Activated T-helper 1 cell treated with anti-CD3 and anti-CD28 coated beads, Interleukin-12 subunit alpha, Interleukin-12 subunit beta, Interleukin-2, Interleukin-4 antibody, amounts not matched to agents 30 ng/mL and 10 ng/mL and 1 ng/mL, durations not matched to agents 14 hours and 24 hours and 36 hours (primary cell): ENCODE measurements at regions not wholly inside any gene's neighbourhood (a gene's known extent, or its start where the extent isn't known, plus 50 kb on each side); places are given as distances from the start of the nearest gene placed in this dataset.

ENCODE experiments used
- DNase-seq: peaks from one replicate; pipeline ENCODE4 v3.0.0; 2021; ENCODE audit warnings: low spot score
- H3K27ac Mint-ChIP-seq: one replicate; pipeline ENCODE4 v1.8.0; 2021; ENCODE audit warnings: mild to moderate bottlenecking, mixed read lengths
- H3K27me3 Mint-ChIP-seq: one replicate; pipeline ENCODE4 v1.8.0; 2022; ENCODE audit warnings: mild to moderate bottlenecking, moderate library complexity, mixed read lengths; ENCODE audit not compliant: insufficient read depth
- H3K36me3 Mint-ChIP-seq: one replicate; pipeline ENCODE4 v1.8.0; 2021; ENCODE audit warnings: low read depth, mixed read lengths
- H3K4me1 Mint-ChIP-seq: one replicate; pipeline ENCODE4 v1.8.0; 2021; ENCODE audit warnings: low read depth, mixed read lengths
- H3K4me3 Mint-ChIP-seq: one replicate; pipeline ENCODE4 v1.8.0; 2021; ENCODE audit warnings: mild to moderate bottlenecking, moderate library complexity, mixed read lengths
- H3K9me3 Mint-ChIP-seq: one replicate; pipeline ENCODE4 v1.8.0; 2021; ENCODE audit warnings: mixed read lengths
- intact Hi-C: fragments of 100-400 bp; cut with micrococcal nuclease; formaldehyde crosslinking; loops from one replicate; pipeline ENCODE4 v1.15.1; 2024

DNA sequence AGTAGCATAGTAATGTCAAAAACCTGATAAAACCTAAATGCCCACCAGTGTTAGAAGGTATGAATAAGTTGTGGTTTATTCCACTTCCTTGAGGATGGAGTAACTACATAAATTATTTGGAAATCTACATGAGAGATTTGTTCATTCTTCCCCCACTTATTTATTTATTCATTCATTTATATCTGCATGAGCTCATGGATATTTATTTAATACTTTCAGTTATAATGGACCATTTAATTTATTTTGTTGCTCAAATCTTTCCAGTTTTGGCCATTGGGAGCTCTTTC is 223.8 kb upstream of the S1PR3 start:
- H3K36me3 Mint-ChIP-seq = no peaks in the 10 kb centered on the region
- H3K27ac Mint-ChIP-seq = no peak overlapping the region
- no peaks in the 10 kb centered on the region for H3K9me3 Mint-ChIP-seq
- intact Hi-C loops = no loop called here
- H3K27me3 Mint-ChIP-seq = peaks cover 12% of the 10 kb centered on the region
- no peak for DNase-seq
- H3K4me3 Mint-ChIP-seq = no peak overlapping the region
- no peaks in the 10 kb centered on the region for H3K4me1 Mint-ChIP-seq

DNA sequence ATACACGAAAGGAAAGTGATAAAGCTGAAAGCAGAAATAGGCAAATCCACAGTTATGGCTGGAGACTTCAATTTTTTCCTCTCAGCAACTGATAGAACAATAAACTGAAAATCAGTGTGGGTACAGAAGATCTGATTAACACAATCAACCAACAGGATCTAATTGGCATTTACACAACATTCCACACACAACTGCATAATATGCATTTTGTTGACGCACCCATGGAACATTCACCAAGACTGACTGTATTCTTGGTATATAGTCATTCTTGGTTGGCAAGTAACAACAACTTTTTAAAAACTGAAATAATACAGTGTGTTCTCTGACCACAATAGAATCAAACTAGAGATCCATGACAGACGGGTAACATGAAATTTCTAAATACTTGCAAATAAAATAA is 218.7 kb upstream of the S1PR3 start:
- no peaks in the 10 kb centered on the region for H3K9me3 Mint-ChIP-seq
- no peak overlapping the region for H3K4me3 Mint-ChIP-seq
- H3K36me3 Mint-ChIP-seq = no peaks in the 10 kb centered on the region
- H3K27ac Mint-ChIP-seq = no peak overlapping the region
- peaks cover 19% of the 10 kb centered on the region for H3K27me3 Mint-ChIP-seq
- no peaks in the 10 kb centered on the region for H3K4me1 Mint-ChIP-seq
- DNase-seq = no peak
- intact Hi-C loops = no loop called here

DNA sequence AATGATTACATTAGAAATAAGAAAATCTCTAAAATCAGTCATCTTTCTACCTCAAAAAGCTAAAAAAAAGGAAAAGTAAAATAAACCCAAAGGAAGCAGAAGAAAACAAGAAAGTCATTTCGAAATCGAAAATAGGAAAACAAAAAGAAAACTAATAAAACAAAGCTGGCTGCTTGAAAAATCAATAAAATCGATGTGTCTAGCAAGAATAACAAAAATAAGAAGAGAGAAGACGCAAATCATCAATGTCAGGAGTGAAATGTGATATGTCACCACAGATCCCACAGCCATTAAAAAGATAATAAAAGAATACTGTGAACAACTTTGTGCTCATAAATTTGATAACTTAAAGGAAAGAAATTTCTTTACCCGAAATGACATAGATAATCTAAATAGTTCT is 218.1 kb upstream of the S1PR3 start:
- H3K4me1 Mint-ChIP-seq = no peaks in the 10 kb centered on the region
- H3K27me3 Mint-ChIP-seq = peaks cover 19% of the 10 kb centered on the region
- H3K4me3 Mint-ChIP-seq = no peak overlapping the region
- intact Hi-C loops = no loop called here
- H3K9me3 Mint-ChIP-seq = no peaks in the 10 kb centered on the region
- no peak overlapping the region for H3K27ac Mint-ChIP-seq
- no peaks in the 10 kb centered on the region for H3K36me3 Mint-ChIP-seq
- no peak for DNase-seq

DNA sequence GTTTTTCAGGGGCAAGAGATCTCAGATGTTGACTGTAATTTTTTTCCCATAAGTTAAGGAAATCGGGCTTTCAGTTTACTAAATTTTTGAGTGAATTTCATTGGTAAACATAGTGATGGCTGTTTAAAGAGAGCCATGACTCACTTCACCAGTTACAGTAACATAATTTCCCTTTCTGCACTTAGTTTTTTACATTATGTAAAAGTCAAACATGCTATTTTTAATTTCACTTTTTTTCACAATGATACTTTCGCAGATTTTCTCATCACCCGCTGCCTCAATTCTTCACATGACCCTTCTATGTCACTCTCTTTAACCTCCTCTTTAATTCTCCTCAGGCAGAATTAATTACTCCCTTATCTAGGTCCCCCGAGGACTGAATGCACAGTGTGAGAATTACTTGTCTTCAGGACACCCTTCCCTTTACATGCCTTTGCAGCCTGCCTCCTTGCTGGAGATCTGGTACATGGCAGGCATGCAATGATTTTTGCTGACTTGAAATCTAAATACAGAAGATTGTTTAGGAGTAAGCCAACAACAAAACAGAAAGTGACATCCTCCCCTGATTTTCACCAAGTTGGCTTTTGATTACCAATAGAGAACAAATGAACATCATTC is 217.5 kb upstream of the S1PR3 start:
- H3K9me3 Mint-ChIP-seq = no peaks in the 10 kb centered on the region
- H3K27me3 Mint-ChIP-seq = peaks cover 19% of the 10 kb centered on the region
- H3K4me3 Mint-ChIP-seq = no peak overlapping the region
- intact Hi-C loops = no loop called here
- H3K36me3 Mint-ChIP-seq = no peaks in the 10 kb centered on the region
- DNase-seq = no peak
- H3K4me1 Mint-ChIP-seq = no peaks in the 10 kb centered on the region
- H3K27ac Mint-ChIP-seq = no peak overlapping the region

DNA sequence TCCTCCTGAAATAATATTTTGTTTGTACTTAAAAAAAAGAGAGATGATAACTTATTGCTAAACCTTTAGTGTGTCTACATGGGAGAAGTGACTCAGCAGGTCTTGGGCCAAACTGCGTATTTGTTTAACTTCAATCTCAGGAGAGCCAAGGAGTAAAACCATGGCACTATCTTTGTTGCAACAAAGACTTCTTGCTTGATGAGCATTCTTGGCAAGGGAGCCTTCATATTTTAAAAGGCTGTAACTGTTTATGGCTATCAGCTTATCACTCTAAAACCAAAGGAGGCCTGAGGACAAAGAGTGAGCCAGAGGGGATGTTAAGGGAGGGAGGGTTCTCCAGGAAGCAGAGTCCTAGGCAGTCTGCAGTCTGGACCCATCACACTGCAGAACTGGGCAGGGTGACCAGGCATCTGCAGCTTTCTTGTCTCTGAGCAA is 216.2 kb upstream of the S1PR3 start:
- H3K4me1 Mint-ChIP-seq = no peaks in the 10 kb centered on the region
- H3K9me3 Mint-ChIP-seq = no peaks in the 10 kb centered on the region
- no peak for DNase-seq
- H3K4me3 Mint-ChIP-seq = no peak overlapping the region
- intact Hi-C loops = no loop called here
- H3K36me3 Mint-ChIP-seq = no peaks in the 10 kb centered on the region
- H3K27me3 Mint-ChIP-seq = peaks cover 19% of the 10 kb centered on the region
- no peak overlapping the region for H3K27ac Mint-ChIP-seq

DNA sequence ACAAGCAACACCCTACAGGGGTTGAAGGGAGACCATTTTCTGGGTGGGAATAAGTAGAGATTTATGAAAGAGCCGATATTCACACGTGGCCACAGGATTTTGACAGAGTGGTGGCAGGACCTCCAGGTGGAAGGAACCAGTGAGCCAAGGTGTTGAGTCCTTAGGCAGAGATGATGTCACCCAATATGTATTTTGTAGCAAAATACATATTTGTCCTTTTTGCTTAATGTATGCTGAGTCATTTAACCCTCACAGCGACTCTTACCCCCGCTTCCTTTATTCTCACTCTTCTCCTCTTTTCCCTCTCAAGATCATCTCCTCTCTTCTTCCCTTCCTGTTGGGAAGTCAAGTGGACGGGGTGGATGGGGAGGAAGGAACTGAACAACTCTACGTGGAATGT is 215.7 kb upstream of the S1PR3 start:
- H3K4me1 Mint-ChIP-seq = no peaks in the 10 kb centered on the region

DNA sequence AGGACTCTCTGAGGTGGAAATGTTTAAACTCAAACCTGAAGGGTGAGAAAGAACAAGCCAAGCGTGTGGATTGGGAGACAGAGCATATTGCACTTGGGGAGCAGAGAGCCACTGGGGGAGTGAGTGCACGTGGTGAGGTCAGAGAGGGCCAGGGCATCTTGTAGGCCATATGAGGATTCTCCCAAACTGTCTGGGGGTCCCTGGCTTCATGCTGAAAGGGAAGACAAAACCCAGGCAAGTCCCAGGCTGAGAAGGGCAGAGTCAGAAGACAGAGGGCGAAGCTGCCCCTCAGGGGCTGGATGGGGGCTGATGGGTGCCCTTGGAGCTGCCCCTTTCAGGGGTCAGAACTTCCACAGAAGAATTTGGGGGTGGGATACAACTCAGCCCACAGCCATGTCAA is 215.3 kb upstream of the S1PR3 start:
- no peak overlapping the region for H3K4me3 Mint-ChIP-seq
- H3K9me3 Mint-ChIP-seq = no peaks in the 10 kb centered on the region
- intact Hi-C loops = no loop called here
- no peak for DNase-seq
- H3K36me3 Mint-ChIP-seq = no peaks in the 10 kb centered on the region
- H3K27me3 Mint-ChIP-seq = peaks cover 20% of the 10 kb centered on the region
- no peaks in the 10 kb centered on the region for H3K4me1 Mint-ChIP-seq
- H3K27ac Mint-ChIP-seq = no peak overlapping the region

More for the DNA sequence above, 215.7 kb upstream of the S1PR3 start:
- no peak for DNase-seq
- no peaks in the 10 kb centered on the region for H3K36me3 Mint-ChIP-seq
- peaks cover 19% of the 10 kb centered on the region for H3K27me3 Mint-ChIP-seq
- intact Hi-C loops = no loop called here
- no peak overlapping the region for H3K4me3 Mint-ChIP-seq
- H3K9me3 Mint-ChIP-seq = no peaks in the 10 kb centered on the region
- no peak overlapping the region for H3K27ac Mint-ChIP-seq

DNA sequence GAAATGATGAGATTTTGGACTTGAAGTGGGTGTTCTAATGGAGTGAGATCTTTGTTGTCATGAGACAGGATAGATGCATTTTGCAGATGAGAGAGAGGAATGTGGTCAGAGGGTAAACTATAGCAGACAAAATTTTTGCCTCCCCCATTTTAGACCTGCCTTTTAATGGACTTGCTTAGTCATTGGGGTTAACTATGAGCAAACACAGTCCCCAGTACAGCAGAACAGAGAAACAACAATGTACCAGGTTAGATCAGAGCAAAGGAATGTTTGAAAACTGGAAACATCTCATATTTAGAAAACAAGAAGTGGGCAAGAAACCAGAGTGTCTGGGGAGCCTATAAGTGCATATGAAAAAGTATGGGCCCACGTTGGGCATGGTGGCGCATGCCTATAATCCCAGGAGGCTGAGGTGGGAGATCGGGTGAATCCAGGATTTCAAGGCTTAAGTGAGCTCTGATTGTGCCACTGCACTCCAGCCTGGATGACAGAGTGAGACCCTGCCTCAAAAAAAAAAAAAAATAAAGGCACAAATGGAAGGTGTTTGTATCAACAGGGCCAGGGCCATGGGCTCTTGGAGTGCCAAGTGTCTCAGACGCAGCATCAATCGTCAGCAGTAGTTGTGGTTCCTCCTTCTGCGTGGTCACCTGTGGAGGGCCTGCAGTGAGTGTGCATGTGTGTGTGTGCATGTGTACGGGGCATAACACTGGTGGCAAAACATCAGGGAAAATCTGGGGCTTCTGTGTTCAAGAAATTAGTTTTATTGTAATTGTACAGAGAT is 214.4 kb upstream of the S1PR3 start:
- no peaks in the 10 kb centered on the region for H3K4me1 Mint-ChIP-seq
- H3K9me3 Mint-ChIP-seq = no peaks in the 10 kb centered on the region
- no peak overlapping the region for H3K4me3 Mint-ChIP-seq
- H3K36me3 Mint-ChIP-seq = no peaks in the 10 kb centered on the region
- intact Hi-C loops = no loop called here
- DNase-seq = no peak
- H3K27me3 Mint-ChIP-seq = peaks cover 21% of the 10 kb centered on the region
- H3K27ac Mint-ChIP-seq = no peak overlapping the region

DNA sequence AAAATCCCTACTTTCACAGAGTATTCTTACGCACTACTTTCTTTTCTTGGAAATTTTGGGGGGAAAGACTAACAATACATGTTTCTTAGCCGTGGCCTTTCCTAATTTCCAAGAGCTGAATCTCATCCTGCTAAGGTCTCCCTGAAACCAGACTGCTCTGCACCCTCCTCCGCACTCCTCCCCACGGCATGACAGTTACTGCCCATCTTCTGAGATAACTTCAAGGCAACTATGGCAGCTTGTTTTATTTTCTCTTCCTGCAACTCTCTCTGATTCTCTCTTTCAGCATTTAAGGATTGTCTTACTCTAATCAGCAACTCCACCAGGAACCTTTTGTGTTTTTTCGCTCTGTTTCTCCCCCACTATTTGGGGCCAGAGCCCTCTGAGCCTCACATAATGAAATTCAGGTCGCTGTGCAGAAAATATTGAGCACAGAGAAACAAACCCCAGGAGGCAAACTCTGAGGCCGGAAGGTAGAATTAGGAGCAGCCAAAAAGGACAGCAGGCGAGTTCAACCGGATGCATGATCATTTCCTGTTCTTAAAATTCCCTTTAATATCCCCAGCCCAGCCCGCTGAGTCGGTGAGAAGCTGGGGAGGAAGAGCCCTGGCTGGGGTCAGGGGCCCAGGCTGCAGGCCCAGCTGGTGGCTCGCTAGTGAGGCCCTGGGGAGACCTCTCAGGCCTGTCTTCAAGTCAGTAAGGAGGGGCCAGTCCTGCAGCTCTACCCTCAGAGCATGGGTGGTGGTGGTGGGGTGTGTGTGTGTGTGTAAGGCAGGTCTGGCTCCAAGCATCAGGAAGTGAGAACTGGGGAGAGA is 213.6 kb upstream of the S1PR3 start:
- intact Hi-C loops = no loop called here
- Mint-ChIP-seq H3K36me3 (no peaks in the 10 kb centered on the region), H3K27ac (no peak overlapping the region), H3K4me3 (no peak overlapping the region), H3K27me3 (peaks cover 13% of the 10 kb centered on the region), H3K9me3 (no peaks in the 10 kb centered on the region), H3K4me1 (no peaks in the 10 kb centered on the region)
- DNase-seq = no peak

DNA sequence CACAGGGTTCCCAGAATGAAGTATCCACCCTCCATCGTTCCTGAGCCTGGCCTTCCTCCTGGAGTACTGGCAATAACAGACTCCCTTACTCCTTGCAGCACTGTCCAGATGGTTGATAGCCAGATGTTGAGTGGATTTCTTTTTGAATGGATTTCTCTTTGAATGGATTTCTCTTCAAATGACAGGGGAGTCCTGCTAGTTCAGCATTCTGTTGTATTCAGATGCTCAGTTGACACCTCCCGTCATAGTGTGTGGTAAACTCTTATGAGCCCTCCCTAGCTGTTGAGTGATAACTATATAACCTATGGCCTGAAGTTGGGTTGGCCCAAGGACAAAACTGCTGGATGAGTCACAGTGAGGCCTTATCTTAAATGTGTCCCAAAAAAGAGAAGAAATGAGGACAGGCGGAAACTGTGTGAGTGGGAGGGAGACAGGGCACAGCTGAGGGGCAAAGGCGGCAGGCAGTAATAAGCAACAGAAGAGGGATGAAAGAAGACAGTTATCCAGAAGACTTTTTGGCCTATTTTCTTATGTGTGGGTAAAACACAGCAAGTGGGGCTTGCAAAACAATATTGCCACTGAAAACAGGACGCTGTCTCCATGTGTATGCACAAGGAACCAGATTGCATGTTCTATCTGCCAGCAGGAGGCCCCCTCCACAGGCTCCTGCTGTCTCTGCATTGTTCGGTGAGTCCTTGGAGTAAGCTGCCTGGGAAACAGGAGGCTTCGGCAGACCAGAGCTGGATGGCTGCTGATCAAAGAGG is 209.5 kb upstream of the S1PR3 start:
- Mint-ChIP-seq H3K36me3 (no peaks in the 10 kb centered on the region), H3K27me3 (peaks cover 3% of the 10 kb centered on the region), H3K27ac (no peak overlapping the region), H3K4me1 (no peaks in the 10 kb centered on the region), H3K9me3 (no peaks in the 10 kb centered on the region), H3K4me3 (no peak overlapping the region)
- no peak for DNase-seq
- intact Hi-C loops = no loop called here

DNA sequence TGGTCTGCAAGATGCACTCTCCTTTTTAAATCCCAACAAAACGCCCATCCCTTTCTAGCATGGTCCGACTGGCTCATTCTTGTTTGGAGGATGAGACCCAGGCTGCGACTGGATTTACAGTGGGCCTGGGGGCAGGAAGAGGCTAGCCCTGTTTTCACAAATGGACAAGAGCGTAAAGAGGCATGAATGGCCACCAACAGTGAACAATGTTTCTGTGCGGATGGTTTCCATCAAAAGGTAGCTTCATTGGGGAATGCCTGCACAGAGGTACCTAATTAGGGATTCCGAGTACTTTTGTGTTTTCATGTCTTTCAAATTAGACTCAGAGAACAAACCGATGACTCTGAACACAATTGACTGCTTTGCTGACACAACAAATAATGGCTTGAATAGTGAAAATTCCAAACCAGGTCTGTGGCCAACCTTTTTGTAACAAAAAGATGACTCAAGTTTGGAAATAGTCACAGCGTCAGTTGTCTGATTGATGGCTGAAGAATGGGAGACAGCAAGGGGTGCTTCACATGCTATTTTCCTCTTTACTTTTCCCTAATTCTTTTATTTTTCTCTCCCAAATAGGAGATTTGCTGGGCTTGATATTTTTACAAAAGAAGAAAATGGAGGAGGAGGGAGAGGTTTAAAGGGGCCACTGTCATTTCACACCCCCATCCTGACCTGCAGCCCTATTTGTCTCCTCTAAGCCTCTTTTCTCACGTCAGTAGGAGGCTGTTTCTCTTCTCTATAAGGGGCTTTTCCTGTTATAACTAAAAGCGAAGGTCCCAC is 208.1 kb upstream of the S1PR3 start:
- Mint-ChIP-seq H3K9me3 (no peaks in the 10 kb centered on the region), H3K36me3 (no peaks in the 10 kb centered on the region), H3K4me3 (no peak overlapping the region), H3K27ac (no peak overlapping the region), H3K27me3 (peaks cover 3% of the 10 kb centered on the region), H3K4me1 (no peaks in the 10 kb centered on the region)
- intact Hi-C loops = no loop called here
- no peak for DNase-seq

DNA sequence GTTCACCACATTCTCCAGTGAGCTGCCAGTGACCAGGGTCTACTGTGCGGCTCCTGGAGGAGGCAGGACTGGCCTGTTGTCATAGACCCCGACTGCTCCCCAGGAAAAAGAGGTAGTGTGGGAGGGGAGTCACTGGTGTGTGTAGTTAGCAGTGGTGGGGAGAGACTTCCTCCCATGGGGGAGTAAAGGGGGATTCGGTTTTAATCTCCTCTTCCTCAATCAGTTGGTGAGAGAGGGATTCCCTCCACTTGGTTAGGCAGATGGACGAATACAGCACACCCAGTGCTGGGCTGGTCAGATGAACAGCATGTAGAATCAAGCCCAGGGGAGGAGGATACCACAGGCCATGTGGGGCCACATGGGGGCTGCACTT is 207.6 kb upstream of the S1PR3 start:
- Mint-ChIP-seq H3K4me1 (no peaks in the 10 kb centered on the region), H3K9me3 (no peaks in the 10 kb centered on the region), H3K4me3 (no peak overlapping the region), H3K36me3 (no peaks in the 10 kb centered on the region), H3K27ac (no peak overlapping the region), H3K27me3 (peaks cover 3% of the 10 kb centered on the region)
- DNase-seq = no peak
- intact Hi-C loops = no loop called here
